ENCODE measurements at regions not wholly inside any gene's neighbourhood (a gene's known extent, or its start where the extent isn't known, plus 50 kb on each side); places are given as distances from the start of the nearest gene placed in this dataset.

DNA sequence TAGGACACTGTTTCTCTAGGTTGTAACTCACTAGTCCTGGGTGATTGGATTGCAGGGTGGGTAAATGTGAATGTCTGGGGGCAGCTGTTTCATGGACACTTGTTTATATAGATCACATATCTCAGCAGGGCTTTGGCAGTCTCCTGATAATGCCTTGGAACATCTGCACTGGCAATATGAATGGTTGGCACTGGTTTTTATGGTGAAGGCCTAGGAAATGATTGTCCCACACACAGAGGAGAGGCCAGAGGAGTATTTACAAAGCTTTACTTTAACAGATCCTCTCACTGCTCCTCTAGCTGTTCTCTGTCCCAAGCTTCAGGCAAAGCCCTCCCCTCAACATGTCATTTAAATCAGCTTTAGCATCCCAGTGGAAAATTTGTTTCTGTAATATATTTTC lies 171.3 kb upstream of the STEAP4 start:
- Mint-ChIP-seq H3K27ac (no peak overlapping the region), H3K4me1 (no peaks in the 10 kb centered on the region), H3K9me3 (peaks cover 0 to 2% (median 0%) of the 10 kb centered on the region in 7 donors)

DNA sequence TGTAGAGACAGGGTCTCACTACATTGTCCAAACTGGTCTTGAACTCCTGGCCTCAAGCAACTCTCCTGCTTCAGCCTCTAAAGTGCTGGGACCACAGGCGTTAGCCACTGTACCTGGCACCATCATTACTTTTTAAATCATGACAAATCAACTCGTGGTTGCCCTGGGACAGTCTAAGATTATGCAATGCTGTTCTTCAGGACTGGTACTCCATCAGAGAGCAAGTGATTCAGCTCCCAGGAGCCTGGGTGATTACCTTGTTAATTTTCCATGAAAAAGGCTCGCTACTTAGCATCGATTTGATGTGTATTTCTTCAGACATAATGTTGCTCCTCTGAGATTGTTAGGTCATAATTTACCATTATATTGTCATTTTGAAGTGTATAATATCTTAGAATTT lies 158.9 kb upstream of the STEAP4 start:
- H3K36me3 ChIP-seq (ENCODE audit: control insufficient read depth, insufficient read depth, low read length), result no peaks in the 10 kb centered on the region
- H3K9me3 ChIP-seq (ENCODE audit: control insufficient read depth in 2 of 2, low read length in 2 of 2), result no peaks in the 10 kb centered on the region
- Mint-ChIP-seq H3K4me3 (no peak overlapping the region), H3K27me3 (no peaks in the 10 kb centered on the region), H3K27ac (no peak overlapping the region), H3K36me3 (no peaks in the 10 kb centered on the region), H3K9me3 (peaks cover 0 to 7% (median 1%) of the 10 kb centered on the region in 7 donors), H3K4me1 (no peaks in the 10 kb centered on the region)
- DNase-seq (no peak), ATAC-seq (ENCODE audit: low read depth in 2 of 2) (no peak)
- no peaks in the 10 kb centered on the region for H3K27me3 ChIP-seq (ENCODE audit: control insufficient read depth, insufficient read depth, low read length)
- H3K4me3 ChIP-seq (ENCODE audit: low read depth, low read length), result no peak overlapping the region
- no peak overlapping the region for H3K27ac ChIP-seq (ENCODE audit: insufficient read depth, low read length, poor library complexity, severe bottlenecking)
- H3K4me1 ChIP-seq (ENCODE audit: control insufficient read depth, insufficient read depth, low read length, poor library complexity, severe bottlenecking), result no peaks in the 10 kb centered on the region

More for the DNA sequence above, 171.3 kb upstream of the STEAP4 start:
- no peaks in the 10 kb centered on the region for H3K4me1 ChIP-seq (ENCODE audit: control insufficient read depth, insufficient read depth, low read length, poor library complexity, severe bottlenecking)
- Mint-ChIP-seq H3K4me3 (no peak overlapping the region), H3K36me3 (no peaks in the 10 kb centered on the region), H3K27me3 (no peaks in the 10 kb centered on the region)
- no peaks in the 10 kb centered on the region for H3K27me3 ChIP-seq (ENCODE audit: control insufficient read depth, insufficient read depth, low read length)
- H3K27ac ChIP-seq (ENCODE audit: insufficient read depth, low read length, poor library complexity, severe bottlenecking), result no peak overlapping the region
- H3K9me3 ChIP-seq (ENCODE audit: control insufficient read depth in 2 of 2, low read length in 2 of 2), result no peaks in the 10 kb centered on the region
- ATAC-seq (ENCODE audit: low read depth in 2 of 2), result no peak
- no peak for DNase-seq
- no peaks in the 10 kb centered on the region for H3K36me3 ChIP-seq (ENCODE audit: control insufficient read depth, insufficient read depth, low read length)
- no peak overlapping the region for H3K4me3 ChIP-seq (ENCODE audit: low read depth, low read length)

DNA sequence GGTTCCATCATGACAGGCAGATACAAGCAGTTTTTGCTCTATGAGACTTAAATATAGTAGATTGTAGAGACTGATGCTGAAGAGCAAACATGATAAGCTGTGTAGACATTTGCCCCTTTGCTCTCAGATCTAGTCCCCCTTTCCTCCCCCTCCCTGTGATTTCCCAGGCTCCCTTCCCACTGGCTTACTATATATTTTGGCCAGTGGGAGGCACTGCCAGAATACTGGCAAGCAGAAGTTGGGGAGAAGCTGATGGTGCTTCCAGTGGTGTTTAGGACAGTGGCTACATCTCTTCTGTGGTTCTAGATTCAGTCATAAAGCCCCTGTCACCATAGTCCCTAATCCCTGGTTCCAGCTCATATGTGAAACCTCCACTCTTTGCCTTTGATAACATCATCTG lies 156.1 kb upstream of the STEAP4 start:
- H3K27me3 Mint-ChIP-seq, result no peaks in the 10 kb centered on the region
- H3K36me3 ChIP-seq (ENCODE audit: control insufficient read depth, insufficient read depth, low read length), result no peaks in the 10 kb centered on the region
- no peaks in the 10 kb centered on the region for H3K4me1 ChIP-seq (ENCODE audit: control insufficient read depth, insufficient read depth, low read length, poor library complexity, severe bottlenecking)
- H3K4me1 Mint-ChIP-seq, result no peaks in the 10 kb centered on the region
- H3K9me3 ChIP-seq (ENCODE audit: control insufficient read depth in 2 of 2, low read length in 2 of 2), result no peaks in the 10 kb centered on the region
- no peaks in the 10 kb centered on the region for H3K36me3 Mint-ChIP-seq
- peaks cover 0 to 4% (median 0%) of the 10 kb centered on the region in 7 donors for H3K9me3 Mint-ChIP-seq
- no peak overlapping the region for H3K4me3 ChIP-seq (ENCODE audit: low read depth, low read length)
- ATAC-seq (ENCODE audit: low read depth in 2 of 2) (no peak), DNase-seq (no peak)
- no peak overlapping the region for H3K27ac ChIP-seq (ENCODE audit: insufficient read depth, low read length, poor library complexity, severe bottlenecking)
- no peak overlapping the region for H3K27ac Mint-ChIP-seq
- no peaks in the 10 kb centered on the region for H3K27me3 ChIP-seq (ENCODE audit: control insufficient read depth, insufficient read depth, low read length)
- no peak overlapping the region for H3K4me3 Mint-ChIP-seq

DNA sequence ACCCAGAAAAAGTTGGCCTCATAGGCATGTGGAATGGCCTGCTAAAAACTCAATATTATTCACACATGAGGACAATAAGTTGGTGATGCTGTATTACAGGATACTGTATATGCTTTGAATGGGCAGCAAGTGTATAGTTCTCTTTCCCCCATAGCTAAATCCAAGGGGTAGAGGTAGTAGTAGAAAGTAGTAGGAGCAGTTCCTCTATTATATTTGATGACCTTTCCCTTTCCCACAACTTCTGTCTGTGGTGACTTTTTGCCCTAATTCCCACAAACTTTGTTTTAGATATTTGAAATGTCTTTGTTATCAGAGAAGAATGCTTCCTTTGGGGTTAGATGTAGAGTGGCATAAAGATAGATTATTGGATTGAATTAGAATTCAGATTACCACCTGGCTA lies 154.0 kb upstream of the STEAP4 start:
- Mint-ChIP-seq H3K4me1 (no peaks in the 10 kb centered on the region), H3K27ac (no peak overlapping the region), H3K4me3 (no peak overlapping the region), H3K36me3 (no peaks in the 10 kb centered on the region), H3K9me3 (peaks cover 0 to 4% (median 0%) of the 10 kb centered on the region in 7 donors), H3K27me3 (no peaks in the 10 kb centered on the region)
- H3K4me3 ChIP-seq (ENCODE audit: low read depth, low read length), result no peak overlapping the region
- H3K9me3 ChIP-seq (ENCODE audit: control insufficient read depth in 2 of 2, low read length in 2 of 2), result no peaks in the 10 kb centered on the region
- DNase-seq (no peak), ATAC-seq (ENCODE audit: low read depth in 2 of 2) (no peak)
- H3K27me3 ChIP-seq (ENCODE audit: control insufficient read depth, insufficient read depth, low read length), result no peaks in the 10 kb centered on the region
- no peaks in the 10 kb centered on the region for H3K36me3 ChIP-seq (ENCODE audit: control insufficient read depth, insufficient read depth, low read length)
- no peaks in the 10 kb centered on the region for H3K4me1 ChIP-seq (ENCODE audit: control insufficient read depth, insufficient read depth, low read length, poor library complexity, severe bottlenecking)
- H3K27ac ChIP-seq (ENCODE audit: insufficient read depth, low read length, poor library complexity, severe bottlenecking), result no peak overlapping the region

DNA sequence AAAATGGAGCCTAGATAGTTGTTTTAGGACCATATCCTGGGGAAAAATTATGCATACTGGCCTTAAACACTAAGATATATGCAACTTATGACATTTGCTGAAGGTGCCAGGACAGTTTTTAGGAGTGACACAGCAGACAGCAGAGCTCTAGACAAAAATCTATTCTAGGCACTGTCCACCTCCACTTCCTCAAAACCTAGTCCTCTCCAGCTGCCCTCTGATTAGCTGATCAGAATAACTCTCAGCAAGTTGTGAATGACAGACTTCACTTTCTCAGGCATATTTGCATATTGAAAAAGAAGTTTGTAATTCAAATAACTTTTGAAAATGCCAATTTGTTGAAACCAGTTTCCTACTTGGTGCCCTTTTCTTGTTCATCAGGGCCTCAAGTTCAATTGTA lies 152.3 kb upstream of the STEAP4 start:
- Mint-ChIP-seq H3K4me3 (no peak overlapping the region), H3K27me3 (no peaks in the 10 kb centered on the region), H3K9me3 (peaks cover 0 to 2% (median 0%) of the 10 kb centered on the region in 7 donors), H3K27ac (no peak overlapping the region), H3K4me1 (no peaks in the 10 kb centered on the region), H3K36me3 (no peaks in the 10 kb centered on the region)
- no peaks in the 10 kb centered on the region for H3K27me3 ChIP-seq (ENCODE audit: control insufficient read depth, insufficient read depth, low read length)
- H3K27ac ChIP-seq (ENCODE audit: insufficient read depth, low read length, poor library complexity, severe bottlenecking), result no peak overlapping the region
- no peak overlapping the region for H3K4me3 ChIP-seq (ENCODE audit: low read depth, low read length)
- no peaks in the 10 kb centered on the region for H3K9me3 ChIP-seq (ENCODE audit: control insufficient read depth in 2 of 2, low read length in 2 of 2)
- ATAC-seq (ENCODE audit: low read depth in 2 of 2) (no peak), DNase-seq (no peak)
- no peaks in the 10 kb centered on the region for H3K4me1 ChIP-seq (ENCODE audit: control insufficient read depth, insufficient read depth, low read length, poor library complexity, severe bottlenecking)
- no peaks in the 10 kb centered on the region for H3K36me3 ChIP-seq (ENCODE audit: control insufficient read depth, insufficient read depth, low read length)

DNA sequence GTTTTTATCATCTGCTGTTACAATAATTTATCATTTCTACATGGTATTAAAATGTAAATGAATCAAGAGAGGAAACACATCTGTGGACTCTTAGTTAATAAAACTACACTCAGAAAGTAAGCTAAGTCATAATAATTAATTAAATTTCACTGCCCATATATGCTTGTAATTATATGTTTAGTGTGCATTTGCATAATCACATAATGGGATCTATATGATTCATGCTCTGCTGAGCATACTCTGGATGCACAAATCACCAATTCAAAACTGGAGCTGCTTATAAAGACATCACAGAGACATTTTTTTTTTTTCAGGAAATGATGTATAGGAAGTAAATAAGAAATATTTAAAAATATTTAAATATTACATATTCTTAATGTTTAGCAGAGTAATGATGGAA lies 151.6 kb upstream of the STEAP4 start:
- no peaks in the 10 kb centered on the region for H3K36me3 ChIP-seq (ENCODE audit: control insufficient read depth, insufficient read depth, low read length)
- H3K9me3 ChIP-seq (ENCODE audit: control insufficient read depth in 2 of 2, low read length in 2 of 2), result no peaks in the 10 kb centered on the region
- Mint-ChIP-seq H3K36me3 (no peaks in the 10 kb centered on the region), H3K27me3 (no peaks in the 10 kb centered on the region), H3K9me3 (peaks cover 0 to 2% (median 0%) of the 10 kb centered on the region in 7 donors), H3K4me3 (no peak overlapping the region), H3K27ac (no peak overlapping the region), H3K4me1 (no peaks in the 10 kb centered on the region)
- DNase-seq (no peak), ATAC-seq (ENCODE audit: low read depth in 2 of 2) (no peak)
- H3K4me3 ChIP-seq (ENCODE audit: low read depth, low read length), result no peak overlapping the region
- H3K4me1 ChIP-seq (ENCODE audit: control insufficient read depth, insufficient read depth, low read length, poor library complexity, severe bottlenecking), result no peaks in the 10 kb centered on the region
- H3K27ac ChIP-seq (ENCODE audit: insufficient read depth, low read length, poor library complexity, severe bottlenecking), result no peak overlapping the region
- no peaks in the 10 kb centered on the region for H3K27me3 ChIP-seq (ENCODE audit: control insufficient read depth, insufficient read depth, low read length)

DNA sequence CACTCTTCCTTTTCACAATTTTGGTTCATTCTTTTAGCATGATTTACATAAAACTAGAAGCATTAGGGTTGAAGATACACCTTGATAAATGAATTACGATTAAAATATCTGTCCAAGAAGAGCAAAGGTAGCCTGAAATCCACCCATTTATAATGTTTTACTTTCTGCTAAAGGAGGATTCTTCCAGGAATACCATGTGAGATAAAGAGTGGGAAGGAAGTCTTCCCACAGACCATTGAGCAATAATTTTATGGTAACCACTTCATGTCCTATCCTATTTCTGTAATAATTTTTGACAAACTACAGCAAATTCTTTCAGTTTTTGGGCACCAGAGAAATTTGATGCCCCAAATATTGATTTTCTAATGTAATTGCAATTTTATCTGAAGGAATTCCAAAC lies 150.6 kb upstream of the STEAP4 start:
- H3K27me3 Mint-ChIP-seq, result no peaks in the 10 kb centered on the region
- no peak overlapping the region for H3K27ac Mint-ChIP-seq
- Histone ChIP-seq H3K9me3 (ENCODE audit: control insufficient read depth in 2 of 2, low read length in 2 of 2) (no peaks in the 10 kb centered on the region), H3K4me1 (ENCODE audit: control insufficient read depth, insufficient read depth, low read length, poor library complexity, severe bottlenecking) (no peaks in the 10 kb centered on the region), H3K27ac (ENCODE audit: insufficient read depth, low read length, poor library complexity, severe bottlenecking) (no peak overlapping the region), H3K4me3 (ENCODE audit: low read depth, low read length) (no peak overlapping the region), H3K36me3 (ENCODE audit: control insufficient read depth, insufficient read depth, low read length) (no peaks in the 10 kb centered on the region), H3K27me3 (ENCODE audit: control insufficient read depth, insufficient read depth, low read length) (no peaks in the 10 kb centered on the region)
- ATAC-seq (ENCODE audit: low read depth in 2 of 2) (no peak), DNase-seq (no peak)
- no peak overlapping the region for H3K4me3 Mint-ChIP-seq
- H3K36me3 Mint-ChIP-seq, result no peaks in the 10 kb centered on the region
- peaks cover 0 to 2% (median 0%) of the 10 kb centered on the region in 7 donors for H3K9me3 Mint-ChIP-seq
- H3K4me1 Mint-ChIP-seq, result no peaks in the 10 kb centered on the region

DNA sequence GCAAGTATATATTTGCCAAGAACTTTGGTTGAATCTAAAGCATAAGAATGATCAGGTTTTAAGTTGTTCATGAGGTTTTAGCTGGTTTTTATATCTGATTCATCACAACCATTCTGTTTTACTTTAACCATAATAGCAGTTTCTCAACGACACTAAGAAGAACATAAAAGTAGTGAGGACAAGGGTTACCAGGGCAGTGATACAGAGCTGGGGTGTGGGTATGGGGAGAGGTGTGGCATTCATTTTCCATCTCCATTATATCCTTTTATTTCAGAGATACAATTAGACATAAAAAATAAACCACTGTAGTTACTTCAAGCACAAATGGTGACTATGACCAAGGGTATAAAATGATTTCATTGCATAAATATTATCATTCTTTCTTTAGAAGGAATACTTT lies 149.8 kb upstream of the STEAP4 start:
- H3K9me3 ChIP-seq (ENCODE audit: control insufficient read depth in 2 of 2, low read length in 2 of 2), result no peaks in the 10 kb centered on the region
- Mint-ChIP-seq H3K27me3 (no peaks in the 10 kb centered on the region), H3K27ac (no peak overlapping the region), H3K9me3 (peaks cover 0 to 2% (median 0%) of the 10 kb centered on the region in 7 donors), H3K4me1 (no peaks in the 10 kb centered on the region), H3K36me3 (no peaks in the 10 kb centered on the region), H3K4me3 (no peak overlapping the region)
- H3K4me1 ChIP-seq (ENCODE audit: control insufficient read depth, insufficient read depth, low read length, poor library complexity, severe bottlenecking), result no peaks in the 10 kb centered on the region
- H3K27ac ChIP-seq (ENCODE audit: insufficient read depth, low read length, poor library complexity, severe bottlenecking), result no peak overlapping the region
- ATAC-seq (ENCODE audit: low read depth in 2 of 2), result no peak
- no peak overlapping the region for H3K4me3 ChIP-seq (ENCODE audit: low read depth, low read length)
- no peaks in the 10 kb centered on the region for H3K27me3 ChIP-seq (ENCODE audit: control insufficient read depth, insufficient read depth, low read length)
- no peaks in the 10 kb centered on the region for H3K36me3 ChIP-seq (ENCODE audit: control insufficient read depth, insufficient read depth, low read length)
- no peak for DNase-seq
